H9 (cell line): ENCODE measurements at regions not wholly inside any gene's neighbourhood (a gene's known extent, or its start where the extent isn't known, plus 50 kb on each side); places are given as distances from the start of the nearest gene placed in this dataset.

Experiments used
- DNase-seq: peaks from one replicate; pipeline ENCODE4 v3.0.0-alpha.2; 2017
- H2AFZ ChIP-seq: one replicate; pipeline ENCODE4 v1.6.1; 2013; ENCODE audit warnings: mild to moderate bottlenecking, low read length, control low read depth, moderate library complexity
- H2AK5ac ChIP-seq: 2 replicates; pipeline ENCODE4 v1.6.1; 2013; ENCODE audit warnings: low read length, control low read depth, mixed read lengths; ENCODE audit not compliant: insufficient read length
- H2BK120ac ChIP-seq: one replicate; pipeline ENCODE4 v1.6.1; 2013; ENCODE audit warnings: low read depth, mild to moderate bottlenecking, low read length, control low read depth, inconsistent platforms; ENCODE audit not compliant: poor library complexity, severe bottlenecking
- H2BK12ac ChIP-seq: 2 replicates; pipeline ENCODE4 v1.6.1; 2013; ENCODE audit warnings: low read length, control low read depth, mixed read lengths, low read depth; ENCODE audit not compliant: insufficient read length
- H2BK15ac ChIP-seq: 2 replicates; pipeline ENCODE4 v1.6.1; 2013; ENCODE audit warnings: low read depth, low read length, control low read depth
- H2BK20ac ChIP-seq: one replicate; pipeline ENCODE4 v1.6.1; 2013; ENCODE audit warnings: low read depth, mild to moderate bottlenecking, low read length, control low read depth, inconsistent platforms; ENCODE audit not compliant: poor library complexity, severe bottlenecking
- H2BK5ac ChIP-seq: 2 replicates; pipeline ENCODE4 v1.6.1; 2013; ENCODE audit warnings: low read length, control low read depth, mixed read lengths; ENCODE audit not compliant: insufficient read length
- H3K14ac ChIP-seq: 2 replicates; pipeline ENCODE4 v1.6.1; 2013; ENCODE audit warnings: low read length, control low read depth; ENCODE audit not compliant: insufficient read depth
- H3K18ac ChIP-seq: 2 replicates; pipeline ENCODE4 v1.6.1; 2013; ENCODE audit warnings: low read depth, mild to moderate bottlenecking, mixed read lengths, low read length, control low read depth; ENCODE audit not compliant: insufficient read length
- H3K23ac ChIP-seq: 2 replicates; pipeline ENCODE4 v1.6.1; 2013; ENCODE audit warnings: low read length, control low read depth, mixed read lengths, low read depth; ENCODE audit not compliant: insufficient read length
- H3K23me2 ChIP-seq: 2 replicates; pipeline ENCODE4 v1.6.1; 2013; ENCODE audit warnings: low read depth, mild to moderate bottlenecking, mixed read lengths, low read length, control low read depth; ENCODE audit not compliant: insufficient read length, poor library complexity, severe bottlenecking
- H3K27ac ChIP-seq: 2 replicates; pipeline ENCODE4 v1.5.1; 2013; ENCODE audit warnings: low read length, control low read depth, mixed read lengths, low read depth; ENCODE audit not compliant: insufficient read length
- H3K27me3 ChIP-seq: 2 replicates; pipeline ENCODE4 v1.6.1; 2013; ENCODE audit warnings: low read length, control low read depth, inconsistent platforms; ENCODE audit not compliant: insufficient read depth
- H3K4ac ChIP-seq: 2 replicates; pipeline ENCODE4 v1.6.1; 2013; ENCODE audit warnings: low read depth, mild to moderate bottlenecking, control low read depth, inconsistent platforms, low read length, moderate library complexity
- H3K4me1 ChIP-seq: 2 replicates; pipeline ENCODE4 v1.6.1; 2013; ENCODE audit warnings: low read length, control low read depth, inconsistent platforms; ENCODE audit not compliant: insufficient read depth
- H3K4me2 ChIP-seq: 2 replicates; pipeline ENCODE4 v1.6.1; 2013; ENCODE audit warnings: low read length, control low read depth, mixed read lengths; ENCODE audit not compliant: insufficient read length, insufficient read depth
- H3K56ac ChIP-seq: 2 replicates; pipeline ENCODE4 v1.6.1; 2013; ENCODE audit warnings: low read depth, mild to moderate bottlenecking, mixed read lengths, low read length, control low read depth; ENCODE audit not compliant: insufficient read length
- H3K79me1 ChIP-seq: 2 replicates; pipeline ENCODE4 v1.6.1; 2013; ENCODE audit warnings: low read depth, mild to moderate bottlenecking, moderate library complexity, low read length, control low read depth, inconsistent platforms; ENCODE audit not compliant: insufficient read depth, poor library complexity, severe bottlenecking
- H3K79me2 ChIP-seq: 2 replicates; pipeline ENCODE4 v1.6.1; 2013; ENCODE audit warnings: low read length, control low read depth, inconsistent platforms; ENCODE audit not compliant: insufficient read depth
- H3K9ac ChIP-seq: 2 replicates; pipeline ENCODE4 v1.6.1; 2013; ENCODE audit warnings: low read length, control low read depth, mixed read lengths; ENCODE audit not compliant: insufficient read length; ENCODE audit errors: extremely low read depth
- H3K9me3 ChIP-seq: one replicate; pipeline ENCODE4 v1.6.1; 2013; ENCODE audit warnings: low read depth, low read length, inconsistent platforms; ENCODE audit not compliant: control insufficient read depth
- H3T11ph ChIP-seq: one replicate; pipeline ENCODE4 v1.6.1; 2013; ENCODE audit warnings: mild to moderate bottlenecking, low read length, control low read depth, inconsistent platforms
- H4K20me1 ChIP-seq: one replicate; pipeline ENCODE4 v1.6.1; 2013; ENCODE audit not compliant: control insufficient read depth, insufficient read length, insufficient read depth
- H4K5ac ChIP-seq: 2 replicates; pipeline ENCODE4 v1.6.1; 2013; ENCODE audit warnings: low read depth, mild to moderate bottlenecking, mixed read lengths, low read length, control low read depth; ENCODE audit not compliant: insufficient read length
- H4K8ac ChIP-seq: replicated peaks from 2 replicates; pipeline ENCODE4 v1.6.1; 2013; ENCODE audit warnings: low read length, control low read depth, mixed read lengths, low read depth; ENCODE audit not compliant: insufficient read length
- H4K91ac ChIP-seq: 2 replicates; pipeline ENCODE4 v1.6.1; 2013; ENCODE audit warnings: low read depth, mild to moderate bottlenecking, moderate library complexity, mixed read lengths, low read length, control low read depth; ENCODE audit not compliant: insufficient read length
- H3K27ac Mint-ChIP-seq, 3 experiments: 2 replicates in 2 of 3; 3 replicates in 1 of 3; pipeline ENCODE4 v1.8.0; 2020 to 2021; ENCODE audit warnings: mixed read lengths in 3 of 3, mild to moderate bottlenecking in 1 of 3, moderate library complexity in 1 of 3
- H3K27me3 Mint-ChIP-seq: 2 replicates; pipeline ENCODE4 v1.8.0; 2021; ENCODE audit warnings: low read depth, mild to moderate bottlenecking, moderate library complexity, mixed read lengths
- H3K36me3 Mint-ChIP-seq, 3 experiments: 2 replicates in 2 of 3; 3 replicates in 1 of 3; pipeline ENCODE4 v1.8.0; 2020 to 2021; ENCODE audit warnings: low read depth in 3 of 3, mixed read lengths in 3 of 3; ENCODE audit not compliant: insufficient read depth in 1 of 3
- H3K4me1 Mint-ChIP-seq, 2 experiments: 2 replicates each; pipeline ENCODE4 v1.8.0; 2020; ENCODE audit warnings: mixed read lengths in 2 of 2
- H3K4me3 Mint-ChIP-seq, 2 experiments: 2 replicates in 1 of 2; 3 replicates in 1 of 2; pipeline ENCODE4 v1.8.0; 2020 to 2021; ENCODE audit warnings: mild to moderate bottlenecking in 2 of 2, mixed read lengths in 2 of 2, moderate library complexity in 1 of 2
- H3K9me3 Mint-ChIP-seq, 2 experiments: 2 replicates in 1 of 2; 3 replicates in 1 of 2; pipeline ENCODE4 v1.8.0; 2020; ENCODE audit warnings: mild to moderate bottlenecking in 2 of 2, mixed read lengths in 2 of 2, moderate library complexity in 1 of 2
- CTCF ChIP-seq: fragments of 200-600 bp; sonication (generic); conservative IDR thresholded peaks from 3 replicates; pipeline ENCODE4 v1.8.0; 2021; ENCODE audit warnings: antibody characterized with exemption, mild to moderate bottlenecking
- WGBS: extraction: QIAGEN DNeasy Blood & Tissue Kit; methylation state at CpG from one replicate; pipeline ENCODE4 v1.1.7; 2013; ENCODE audit warnings: missing lambda C conversion rate, low lambda C conversion rate, mixed read lengths; ENCODE audit not compliant: insufficient read length; ENCODE audit errors: extremely low coverage; 5-methylcytosine and 5-hydroxymethylcytosine counted together

- Histone ChIP-seq H2BK5ac (no peak overlapping the region), H3K27me3 (no peaks in the 10 kb centered on the region), H3K4me2 (no peak overlapping the region), H3K4me1 (no peaks in the 10 kb centered on the region), H4K91ac (no peak overlapping the region), H3K79me1 (no peaks in the 10 kb centered on the region), H2AFZ (no peak overlapping the region), H3T11ph (no peak overlapping the region), H4K8ac (no peak overlapping the region), H2BK120ac (no peak overlapping the region), H3K9me3 (no peaks in the 10 kb centered on the region), H4K5ac (no peak overlapping the region), H3K4ac (no peak overlapping the region), H3K23ac (no peak overlapping the region), H3K23me2 (no peaks in the 10 kb centered on the region), H3K14ac (no peak overlapping the region), H3K27ac (no peak overlapping the region), H3K79me2 (no peaks in the 10 kb centered on the region), H2AK5ac (no peak overlapping the region), H2BK20ac (no peak overlapping the region), H3K9ac (no peak overlapping the region), H2BK15ac (no peak overlapping the region), H2BK12ac (no peak overlapping the region), H3K18ac (no peak overlapping the region), H3K56ac (no peak overlapping the region), H4K20me1 (no peaks in the 10 kb centered on the region)
- H3K27me3 Mint-ChIP-seq, result no peaks in the 10 kb centered on the region
- TF ChIP-seq CTCF, result no peak
- no peak for DNase-seq
- no CpG with 5 or more reads among the region's 8 CpGs for WGBS
- H3K4me1 Mint-ChIP-seq, result peaks cover 0 to 2% of the 10 kb centered on the region in 2 experiments; a peak in 3 of 4 replicates
- H3K9me3 Mint-ChIP-seq, result no peaks in the 10 kb centered on the region
- no peak overlapping the region for H3K27ac Mint-ChIP-seq
- no peak overlapping the region for H3K4me3 Mint-ChIP-seq
- no peaks in the 10 kb centered on the region for H3K36me3 Mint-ChIP-seq
Observed at GRCh38 chr2:153072813-153073212, 354.4 kb downstream of the ARL6IP6 start.
